ENCODE measurements at regions not wholly inside any gene's neighbourhood (a gene's known extent, or its start where the extent isn't known, plus 50 kb on each side); places are given as distances from the start of the nearest gene placed in this dataset.
"Not testable (repeated sequence)": the region's sequence is repeated elsewhere in the genome, so short reads cannot be mapped to it uniquely, and the experiment has no call there.

- no peak for DNase-seq
Observed at GRCh38 chr14:49364752-49365117, 221.4 kb downstream of the RPS29 start.

- no peak for DNase-seq
Observed at GRCh38 chr14:49363821-49364751, 222.1 kb downstream of the RPS29 start.

- no peak for DNase-seq
Observed at GRCh38 chr14:49362916-49363315, 223.3 kb downstream of the RPS29 start.

- DNase-seq, result no peak
Observed at GRCh38 chr14:49339130-49339529, 247.1 kb downstream of the RPS29 start.

GRCh38 chr14:49319810-49320209, 266.4 kb downstream of the RPS29 start:
- no peak for DNase-seq

GRCh38 chr14:49315570-49315969, 270.6 kb downstream of the RPS29 start:
- no peak for DNase-seq

- no peak for DNase-seq
Observed at GRCh38 chr14:49314737-49315136, 271.4 kb downstream of the RPS29 start.

- DNase-seq, result no peak
Observed at GRCh38 chr14:49313108-49313507, 273.1 kb downstream of the RPS29 start.

- no peak for DNase-seq
Observed at GRCh38 chr14:49310298-49310697, 275.9 kb downstream of the RPS29 start.

GRCh38 chr14:49306152-49306751, 279.9 kb downstream of the RPS29 start:
- DNase-seq, result peak; percentile 4

- no peak for DNase-seq
Observed at GRCh38 chr14:49303946-49304516, 282.1 kb downstream of the RPS29 start.

GRCh38 chr14:49297102-49297501, 289.1 kb downstream of the RPS29 start:
- no peak for DNase-seq

GRCh38 chr14:49294621-49295148, 291.5 kb downstream of the RPS29 start:
- DNase-seq, result no peak

- no peak for DNase-seq
Observed at GRCh38 chr14:49287004-49287403, 299.2 kb downstream of the RPS29 start.

- DNase-seq, result no peak
Observed at GRCh38 chr14:49286257-49286983, 299.8 kb downstream of the RPS29 start.

GRCh38 chr14:49280566-49280965, 305.6 kb downstream of the RPS29 start:
- DNase-seq, result no peak

- DNase-seq, result no peak
Observed at GRCh38 chr14:49250517-49250916, 335.7 kb downstream of the RPS29 start.

- DNase-seq, result no peak
Observed at GRCh38 chr14:49250109-49250508, 336.1 kb downstream of the RPS29 start.

GRCh38 chr14:49249022-49249421, 337.2 kb downstream of the RPS29 start:
- no peak for DNase-seq

GRCh38 chr14:49243777-49244176, 342.4 kb downstream of the RPS29 start:
- DNase-seq, result not testable (repeated sequence)

- DNase-seq, result no peak
Observed at GRCh38 chr14:49240383-49240782, 345.8 kb downstream of the RPS29 start.

GRCh38 chr14:49228552-49228951, 357.6 kb downstream of the RPS29 start:
- DNase-seq, result no peak

GRCh38 chr14:49221316-49221715, 364.9 kb downstream of the RPS29 start:
- no peak for DNase-seq
